ENCODE measurements at regions not wholly inside any gene's neighbourhood (a gene's known extent, or its start where the extent isn't known, plus 50 kb on each side); places are given as distances from the start of the nearest gene placed in this dataset.

GRCh38 chr14:94880106-94880505, 110.2 kb upstream of the GSC start:
- no peak for TF ChIP-seq CTCF (conservative IDR thresholded peaks at IDR 0.05; ENCODE audit: low read length)
- no peak for TF ChIP-seq EZH2phosphoT487 (IDR thresholded peaks at IDR 0.05; ENCODE audit: borderline replicate concordance, low read depth, low read length)

All from OCI-LY7 (cell line).